ENCODE measurements at regions not wholly inside any gene's neighbourhood (a gene's known extent, or its start where the extent isn't known, plus 50 kb on each side); places are given as distances from the start of the nearest gene placed in this dataset.
A peak's percentile ranks its signal among the peaks of the same experiment; 100 is the strongest.

- DNase-seq (ENCODE audit: low spot score) = no peak
Measured at GRCh38 chr11:128219731-128220120, 367.6 kb downstream of the ETS1 start.

GRCh38 chr11:128216198-128216597 lies 371.2 kb downstream of the ETS1 start:
- no peak for DNase-seq (ENCODE audit: low spot score)

GRCh38 chr11:128215238-128215882 lies 372.0 kb downstream of the ETS1 start:
- no peak for DNase-seq (ENCODE audit: low spot score)

DNA sequence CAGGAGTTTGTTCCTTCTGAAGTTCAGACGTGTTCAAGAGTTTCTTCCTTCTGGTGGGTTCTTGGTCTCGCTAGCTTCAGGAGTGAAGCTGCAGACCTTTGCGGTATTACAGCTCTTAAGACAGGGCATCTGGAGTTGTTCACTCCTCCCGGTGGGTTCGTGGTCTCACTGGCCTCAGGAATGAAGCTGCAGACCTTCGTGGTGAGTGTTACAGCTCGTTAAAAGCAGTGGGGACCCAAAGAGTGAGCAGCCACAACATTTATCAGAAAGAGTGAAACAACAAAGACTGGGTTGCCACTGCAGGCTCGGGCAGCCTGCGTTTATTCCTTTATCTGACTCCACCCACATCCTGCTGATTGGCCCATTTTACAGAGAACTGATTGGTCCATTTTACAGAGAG lies 373.1 kb downstream of the ETS1 start:
- no peak for DNase-seq (ENCODE audit: low spot score)

DNA sequence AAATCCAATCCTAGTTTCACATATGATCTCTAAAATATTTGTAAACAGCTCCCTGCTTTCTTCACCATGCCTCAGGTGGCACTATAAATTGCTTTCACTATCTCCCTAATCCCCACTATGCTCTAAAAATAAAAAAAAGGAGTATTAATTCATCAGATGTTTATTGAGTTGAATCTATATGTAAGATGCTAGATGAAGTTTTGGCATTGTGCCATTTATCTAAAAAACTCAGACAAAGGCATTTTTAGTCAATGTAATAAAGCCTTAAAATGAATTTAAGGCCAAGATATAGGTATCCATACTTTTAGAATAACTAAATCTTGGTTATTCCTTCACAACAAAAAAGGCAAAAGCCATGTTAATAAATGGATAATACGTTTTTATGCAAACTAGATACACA lies 373.9 kb downstream of the ETS1 start:
- no peak for DNase-seq (ENCODE audit: low spot score)

DNA sequence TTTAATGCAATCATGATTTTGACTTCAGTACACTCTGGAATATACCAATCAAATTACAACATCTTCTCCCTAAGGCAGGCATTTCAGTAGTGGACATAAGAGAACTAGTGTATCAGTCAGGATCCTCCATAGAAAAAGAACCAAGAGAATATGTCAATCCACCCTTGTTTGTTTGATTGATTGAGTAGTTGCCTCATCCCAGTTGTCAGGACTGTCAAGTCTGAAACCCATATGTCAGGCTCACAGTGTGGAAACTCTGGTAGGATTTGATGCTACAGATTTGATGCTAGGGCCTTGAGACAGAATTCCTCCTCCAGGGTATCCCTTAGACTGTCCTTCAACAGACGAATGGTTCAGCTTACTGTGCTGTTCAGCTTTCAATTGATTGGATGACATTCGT lies 375.0 kb downstream of the ETS1 start:
- no peak for DNase-seq (ENCODE audit: low spot score)

DNA sequence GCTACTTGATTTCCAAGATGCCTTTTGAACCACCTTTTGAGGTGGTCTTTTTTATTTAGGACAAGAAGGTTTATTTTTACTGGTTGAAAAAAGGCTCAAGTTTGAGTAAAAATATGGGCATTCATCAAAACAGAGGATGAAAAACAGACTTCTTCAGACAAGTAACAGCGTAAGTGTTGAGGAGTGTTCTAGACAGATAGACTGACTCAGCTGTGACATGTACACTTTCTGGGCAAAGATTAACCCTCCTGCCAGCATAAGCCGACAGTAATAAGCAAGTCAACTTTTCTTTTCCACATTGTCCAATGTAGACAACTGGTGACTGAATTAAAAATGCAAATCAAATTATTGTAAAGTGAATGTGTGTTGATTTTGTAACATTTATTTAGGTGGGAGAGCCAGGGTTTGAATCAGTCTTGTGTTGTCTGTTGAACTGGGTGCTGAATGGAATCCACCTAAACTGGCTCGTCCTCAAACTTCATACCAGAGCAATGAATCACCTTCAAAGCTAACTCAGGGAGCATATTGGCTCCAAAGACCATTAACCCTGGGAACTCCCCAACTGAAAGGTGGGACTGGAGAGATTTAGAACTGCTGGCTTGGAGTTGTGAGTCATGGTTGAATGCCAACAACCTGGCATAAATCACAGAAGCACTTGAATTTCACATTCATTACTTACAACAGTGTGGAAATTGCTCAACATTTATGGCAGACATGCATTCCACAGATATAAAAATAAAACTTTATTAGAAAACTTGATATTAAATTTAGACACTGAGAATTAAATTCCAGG lies 377.0 kb downstream of the ETS1 start:
- DNase-seq (ENCODE audit: low spot score) = peak; percentile 89

GRCh38 chr11:128209138-128209435 lies 378.3 kb downstream of the ETS1 start:
- no peak for DNase-seq (ENCODE audit: low spot score)

DNA sequence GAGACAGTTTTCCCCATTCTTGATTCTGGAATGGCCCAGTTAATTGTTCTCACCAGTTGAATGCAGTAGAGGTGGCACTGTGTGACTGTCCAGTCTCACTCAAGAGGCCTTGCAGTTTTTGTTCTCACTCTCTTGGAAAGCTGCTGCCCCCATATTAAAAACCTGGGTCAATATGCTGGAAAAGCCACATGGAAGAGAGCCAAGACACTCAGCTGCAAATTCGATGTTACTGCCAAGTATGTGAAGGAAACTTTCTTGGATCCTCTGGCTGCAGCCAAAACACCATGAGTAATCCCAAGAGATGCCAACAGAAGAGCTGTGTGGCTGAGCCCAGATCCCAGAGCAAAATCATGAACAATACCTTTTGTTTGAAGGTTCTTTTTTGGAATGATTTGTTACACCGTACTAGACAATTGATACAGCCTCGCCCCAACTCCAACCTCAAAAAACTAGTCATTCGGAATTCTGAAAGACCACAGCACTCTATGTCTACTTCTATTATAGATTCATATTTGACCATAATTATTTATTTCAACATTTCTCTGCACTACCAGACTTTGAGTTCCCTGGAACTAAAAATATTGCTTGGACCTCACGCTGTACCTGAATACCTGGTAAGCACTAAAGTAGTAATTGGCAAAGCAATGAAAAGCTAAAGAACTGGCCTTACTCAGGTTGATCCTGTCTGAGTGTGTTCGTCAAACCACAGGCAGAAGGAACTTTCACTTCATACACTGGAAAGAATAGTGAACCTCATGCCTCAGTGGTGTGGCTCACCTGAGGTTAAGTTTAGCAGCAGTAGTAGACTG lies 378.8 kb downstream of the ETS1 start:
- peak; percentile 60 for DNase-seq (ENCODE audit: low spot score)

GRCh38 chr11:128207861-128208321 lies 379.5 kb downstream of the ETS1 start:
- peak; percentile 74 for DNase-seq (ENCODE audit: low spot score)

DNA sequence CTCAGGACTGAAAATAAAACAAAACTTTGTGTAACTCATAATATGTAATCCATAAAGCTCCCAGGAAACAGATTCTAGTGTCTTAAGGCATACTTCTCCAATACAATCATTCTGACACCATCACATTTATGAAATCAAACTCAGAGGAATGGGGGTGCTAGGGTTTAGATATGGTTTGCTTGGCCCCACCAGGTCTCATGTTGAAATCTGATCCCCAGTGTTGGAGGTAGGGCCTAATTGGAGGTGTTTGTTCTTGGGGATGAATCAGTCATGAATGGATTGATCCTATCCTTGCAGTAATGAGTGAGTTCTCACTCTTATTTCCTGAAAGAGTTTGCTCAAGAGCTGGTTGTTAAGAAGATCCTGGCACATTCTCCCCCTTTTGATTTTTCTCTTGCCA lies 380.9 kb downstream of the ETS1 start:
- DNase-seq (ENCODE audit: low spot score) = no peak

GRCh38 chr11:128205796-128206195 lies 381.6 kb downstream of the ETS1 start:
- no peak for DNase-seq (ENCODE audit: low spot score)

DNA sequence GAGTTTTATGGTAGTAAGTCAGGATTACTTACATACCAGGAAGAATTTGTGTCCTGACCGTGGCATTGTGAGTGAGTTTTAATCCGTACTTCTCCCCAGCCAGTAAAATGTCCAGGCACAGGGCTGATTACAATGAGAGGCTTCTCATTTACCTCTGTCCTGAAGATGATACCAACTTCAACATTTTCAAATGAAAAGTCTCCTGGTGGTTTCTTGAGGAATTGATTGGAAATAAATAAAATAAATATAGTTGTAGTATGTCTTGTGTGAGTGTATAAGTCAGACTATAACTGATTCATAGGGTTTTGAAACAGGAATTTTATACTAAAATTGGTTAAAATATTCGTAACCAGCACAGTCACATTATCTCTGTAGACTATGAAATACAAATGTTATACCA lies 382.5 kb downstream of the ETS1 start:
- DNase-seq (ENCODE audit: low spot score) = no peak

GRCh38 chr11:128201801-128202200 lies 385.6 kb downstream of the ETS1 start:
- DNase-seq (ENCODE audit: low spot score) = no peak

GRCh38 chr11:128201009-128201408 lies 386.3 kb downstream of the ETS1 start:
- no peak for DNase-seq (ENCODE audit: low spot score)

DNA sequence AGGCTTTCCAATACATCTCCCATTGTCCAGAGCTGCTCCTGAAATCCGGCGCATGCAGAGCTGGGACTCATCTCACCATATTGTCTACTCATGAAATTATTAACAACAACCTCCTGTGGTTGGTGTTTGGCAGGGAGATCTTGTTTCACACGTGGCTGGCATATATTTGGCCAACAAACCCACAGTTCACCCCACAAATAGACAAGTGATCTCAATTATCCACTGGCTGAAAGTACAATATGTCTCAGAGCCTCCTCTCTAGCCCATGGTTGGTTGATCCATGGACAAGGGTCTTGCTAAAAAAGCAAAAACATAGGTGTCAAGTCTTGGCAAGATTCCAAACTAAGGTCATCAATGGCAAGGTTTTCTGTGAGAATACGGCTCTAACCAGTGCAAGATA lies 386.9 kb downstream of the ETS1 start:
- no peak for DNase-seq (ENCODE audit: low spot score)

- no peak for DNase-seq (ENCODE audit: low spot score)
Measured at GRCh38 chr11:128198216-128198772, 389.1 kb downstream of the ETS1 start.

- no peak for DNase-seq (ENCODE audit: low spot score)
Measured at GRCh38 chr11:128196235-128196634, 391.1 kb downstream of the ETS1 start.

GRCh38 chr11:128195756-128196155 lies 391.6 kb downstream of the ETS1 start:
- no peak for DNase-seq (ENCODE audit: low spot score)

- DNase-seq (ENCODE audit: low spot score) = no peak
Measured at GRCh38 chr11:128195057-128195751, 392.2 kb downstream of the ETS1 start.

GRCh38 chr11:128194216-128194615 lies 393.1 kb downstream of the ETS1 start:
- no peak for DNase-seq (ENCODE audit: low spot score)

DNA sequence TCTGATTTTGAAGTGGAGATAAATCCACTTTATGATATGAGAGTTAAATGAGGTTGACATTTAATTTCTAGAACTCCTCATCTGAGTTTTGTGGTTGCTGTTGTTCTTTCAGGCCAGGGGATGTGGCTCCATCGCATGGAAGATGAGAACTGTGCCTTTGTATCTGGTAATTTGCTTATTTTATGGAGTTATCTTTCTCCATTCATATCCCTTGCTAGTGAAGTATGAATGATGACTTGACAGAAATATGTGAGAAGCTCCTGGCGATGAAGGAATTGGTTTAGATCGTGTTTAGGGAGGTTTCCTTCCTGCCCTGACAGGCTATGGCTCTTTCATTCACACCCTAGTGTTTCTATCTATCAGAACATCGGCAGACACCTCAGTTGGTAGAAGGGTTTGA lies 393.7 kb downstream of the ETS1 start:
- no peak for DNase-seq (ENCODE audit: low spot score)

All from LoVo (cell line).